ENCODE measurements at regions not wholly inside any gene's neighbourhood (a gene's known extent, or its start where the extent isn't known, plus 50 kb on each side); places are given as distances from the start of the nearest gene placed in this dataset.

DNA sequence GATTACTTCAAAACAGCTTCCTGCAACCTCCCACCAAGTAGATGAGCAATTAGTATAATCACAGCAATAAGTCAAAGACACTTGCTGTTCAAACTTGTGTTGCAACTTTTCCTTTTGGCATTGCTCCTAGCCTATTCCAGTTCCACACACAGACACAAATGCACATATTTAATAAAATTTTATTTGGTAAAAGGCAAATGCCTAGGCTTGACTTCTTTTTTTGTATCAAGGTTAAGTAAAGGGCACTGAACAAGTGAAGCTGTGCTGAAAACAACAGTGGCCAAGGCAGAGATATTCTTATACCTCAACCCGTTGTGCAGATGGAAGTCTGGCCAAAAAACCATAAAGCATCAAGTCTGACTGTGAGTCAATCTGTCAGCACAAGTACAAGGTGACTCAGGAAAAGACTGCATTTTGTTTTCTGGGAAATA, 708.4 kb upstream of the CITED2 start:
- POLR2A ChIA-PET: no interaction called here
- ATAC-seq (ENCODE audit: low read depth) (no peak), DNase-seq (no peak)
- H3K9me3 Mint-ChIP-seq: no peaks in the 10 kb centered on the region
- H3K27me3 Mint-ChIP-seq: no peaks in the 10 kb centered on the region
- H3K27ac Mint-ChIP-seq: no peak overlapping the region
- H3K4me1 Mint-ChIP-seq: no peaks in the 10 kb centered on the region
- intact Hi-C loops (cut with micrococcal nuclease): no loop called here
- no peak overlapping the region for H3K4me3 Mint-ChIP-seq
- TF ChIP-seq, protein P1, sequence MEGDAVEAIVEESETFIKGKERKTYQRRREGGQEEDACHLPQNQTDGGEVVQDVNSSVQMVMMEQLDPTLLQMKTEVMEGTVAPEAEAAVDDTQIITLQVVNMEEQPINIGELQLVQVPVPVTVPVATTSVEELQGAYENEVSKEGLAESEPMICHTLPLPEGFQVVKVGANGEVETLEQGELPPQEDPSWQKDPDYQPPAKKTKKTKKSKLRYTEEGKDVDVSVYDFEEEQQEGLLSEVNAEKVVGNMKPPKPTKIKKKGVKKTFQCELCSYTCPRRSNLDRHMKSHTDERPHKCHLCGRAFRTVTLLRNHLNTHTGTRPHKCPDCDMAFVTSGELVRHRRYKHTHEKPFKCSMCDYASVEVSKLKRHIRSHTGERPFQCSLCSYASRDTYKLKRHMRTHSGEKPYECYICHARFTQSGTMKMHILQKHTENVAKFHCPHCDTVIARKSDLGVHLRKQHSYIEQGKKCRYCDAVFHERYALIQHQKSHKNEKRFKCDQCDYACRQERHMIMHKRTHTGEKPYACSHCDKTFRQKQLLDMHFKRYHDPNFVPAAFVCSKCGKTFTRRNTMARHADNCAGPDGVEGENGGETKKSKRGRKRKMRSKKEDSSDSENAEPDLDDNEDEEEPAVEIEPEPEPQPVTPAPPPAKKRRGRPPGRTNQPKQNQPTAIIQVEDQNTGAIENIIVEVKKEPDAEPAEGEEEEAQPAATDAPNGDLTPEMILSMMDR (IDR thresholded peaks at IDR 0.05): no peak
- H3K36me3 Mint-ChIP-seq (ENCODE audit: low read depth): no peaks in the 10 kb centered on the region
- CTCF ChIA-PET: no interaction called here

DNA sequence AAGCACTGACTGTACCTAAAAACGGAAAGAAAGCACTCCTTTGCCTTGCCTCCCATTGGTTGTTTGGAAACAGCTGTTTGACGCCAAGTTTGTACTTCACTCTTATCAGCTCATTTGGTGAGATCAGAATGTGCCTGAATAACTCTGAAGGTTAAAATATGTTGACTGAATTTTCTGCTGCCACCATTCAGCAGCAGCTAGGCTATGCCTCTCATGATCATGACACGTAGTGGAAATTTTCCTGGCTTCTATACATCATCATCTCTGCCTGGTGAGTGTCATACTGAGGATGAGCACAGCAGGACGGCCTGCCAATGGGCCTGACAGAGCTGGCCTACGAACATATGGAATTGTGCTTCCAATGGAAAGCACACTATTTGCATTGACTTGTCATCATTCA, 704.9 kb upstream of the CITED2 start:
- peaks cover 2% of the 10 kb centered on the region for H3K27me3 Mint-ChIP-seq
- H3K27ac Mint-ChIP-seq: no peak overlapping the region
- TF ChIP-seq, protein P1 (IDR thresholded peaks at IDR 0.05): no peak
- intact Hi-C loops (cut with micrococcal nuclease): no loop called here
- no peak for ATAC-seq (ENCODE audit: low read depth)
- H3K9me3 Mint-ChIP-seq: no peaks in the 10 kb centered on the region
- H3K4me3 Mint-ChIP-seq: no peak overlapping the region
- H3K4me1 Mint-ChIP-seq: no peaks in the 10 kb centered on the region
- no peak for DNase-seq
- ChIA-PET POLR2A (no interaction called here), CTCF (no interaction called here)
- H3K36me3 Mint-ChIP-seq (ENCODE audit: low read depth): no peaks in the 10 kb centered on the region

DNA sequence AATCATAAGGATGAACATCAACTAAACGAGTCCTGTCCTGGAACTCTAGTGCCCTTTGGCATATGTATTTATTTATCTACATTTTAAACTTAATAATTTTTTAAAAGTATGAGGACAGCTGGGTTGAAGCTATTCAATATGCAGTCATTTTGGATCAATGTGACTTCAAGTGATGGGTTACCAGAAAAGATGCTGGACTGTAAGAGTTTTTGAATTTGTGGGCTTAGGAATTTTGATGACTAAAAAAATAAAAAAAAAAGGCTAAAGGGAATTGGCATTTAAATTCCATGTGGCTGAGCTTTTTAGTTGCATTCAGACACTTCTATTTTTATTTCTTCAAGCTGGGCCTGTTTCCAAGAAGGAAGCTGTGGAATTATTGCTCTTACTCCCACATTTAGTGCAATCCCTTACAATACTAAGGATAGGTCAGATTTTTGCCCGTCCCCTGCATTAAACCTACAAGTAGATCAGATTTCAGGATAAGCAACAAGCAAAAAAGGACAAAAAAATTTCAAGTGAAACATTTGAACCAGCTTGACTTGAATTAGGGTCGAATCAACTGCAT, 704.2 kb upstream of the CITED2 start:
- no peaks in the 10 kb centered on the region for H3K36me3 Mint-ChIP-seq (ENCODE audit: low read depth)

DNA sequence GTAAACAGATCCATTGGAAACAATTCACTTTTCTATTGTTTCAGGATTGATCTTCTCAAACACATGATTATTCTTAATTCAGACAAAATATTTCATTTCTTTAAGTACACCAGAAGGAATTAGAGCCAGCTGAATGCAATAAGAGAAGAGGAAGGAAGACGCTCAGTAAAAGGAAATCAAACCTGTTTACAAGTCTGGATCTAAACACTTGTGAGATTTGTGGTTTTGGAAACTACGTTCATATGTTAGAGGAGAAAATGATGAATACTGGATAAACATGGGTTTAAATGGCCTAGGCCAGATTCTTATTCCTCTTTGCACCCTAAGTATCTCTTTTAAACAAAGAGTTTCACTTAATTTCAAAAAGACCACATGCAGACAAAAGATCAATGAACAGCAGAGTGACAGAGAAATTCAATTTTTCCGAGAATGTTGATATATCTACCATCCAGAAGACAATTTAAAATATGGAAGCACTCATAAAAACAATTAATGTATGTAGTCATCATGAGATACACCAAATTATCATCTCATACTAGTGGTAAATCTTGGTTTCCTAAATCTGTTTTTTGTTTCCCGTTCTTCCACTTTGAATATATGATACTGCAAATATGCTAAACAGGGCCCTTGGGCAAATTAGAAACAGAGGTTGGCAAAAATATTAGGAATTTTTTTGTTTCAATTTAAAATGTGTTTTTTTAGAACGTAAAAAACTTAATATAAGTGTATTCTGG, 703.5 kb upstream of the CITED2 start:
- H3K9me3 Mint-ChIP-seq: no peaks in the 10 kb centered on the region
- ATAC-seq (ENCODE audit: low read depth) (no peak), DNase-seq (no peak)
- intact Hi-C loops (cut with micrococcal nuclease): no loop called here
- peaks cover 2% of the 10 kb centered on the region for H3K27me3 Mint-ChIP-seq
- POLR2A ChIA-PET: no interaction called here
- CTCF ChIA-PET: no interaction called here
- H3K36me3 Mint-ChIP-seq (ENCODE audit: low read depth): no peaks in the 10 kb centered on the region
- TF ChIP-seq, protein P1 (IDR thresholded peaks at IDR 0.05): no peak
- no peaks in the 10 kb centered on the region for H3K4me1 Mint-ChIP-seq
- no peak overlapping the region for H3K27ac Mint-ChIP-seq
- H3K4me3 Mint-ChIP-seq: no peak overlapping the region

More for the DNA sequence above, 704.2 kb upstream of the CITED2 start:
- no peaks in the 10 kb centered on the region for H3K9me3 Mint-ChIP-seq
- ChIA-PET CTCF (no interaction called here), POLR2A (no interaction called here)
- H3K27me3 Mint-ChIP-seq: peaks cover 2% of the 10 kb centered on the region
- no peaks in the 10 kb centered on the region for H3K4me1 Mint-ChIP-seq
- H3K27ac Mint-ChIP-seq: no peak overlapping the region
- ATAC-seq (ENCODE audit: low read depth) (no peak), DNase-seq (no peak)
- intact Hi-C loops (cut with micrococcal nuclease): no loop called here
- TF ChIP-seq, protein P1 (IDR thresholded peaks at IDR 0.05): no peak
- no peak overlapping the region for H3K4me3 Mint-ChIP-seq

DNA sequence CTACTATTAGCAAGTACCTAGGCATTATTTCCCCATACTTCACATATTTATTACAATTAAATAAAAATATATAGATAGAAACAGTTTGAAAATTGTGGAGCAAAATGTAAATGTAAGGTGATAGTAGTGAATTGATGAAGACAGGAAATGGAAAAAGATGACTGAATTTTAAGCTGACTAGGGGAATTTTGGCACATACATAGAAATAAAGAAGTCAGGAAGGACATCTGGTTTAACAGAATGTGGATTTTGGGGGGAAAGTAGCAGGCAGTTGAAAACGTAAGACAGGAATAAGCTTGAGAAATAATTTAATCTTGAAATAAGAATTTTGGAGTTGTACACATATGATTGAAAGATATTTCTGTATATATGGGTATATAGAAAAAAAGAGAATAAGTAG, 701.7 kb upstream of the CITED2 start:
- H3K27me3 Mint-ChIP-seq: peaks cover 2% of the 10 kb centered on the region
- no peak for DNase-seq
- ATAC-seq (ENCODE audit: low read depth): no peak
- ChIA-PET POLR2A (interaction anchor here (1.0 kb wide), 1 partner anchor 701 kb away, joined by 3 read pairs; no protein-coding TSS in a partner anchor), CTCF (no interaction called here)
- H3K27ac Mint-ChIP-seq: no peak overlapping the region
- TF ChIP-seq, protein P1 (IDR thresholded peaks at IDR 0.05): no peak
- no peaks in the 10 kb centered on the region for H3K4me1 Mint-ChIP-seq
- no peak overlapping the region for H3K4me3 Mint-ChIP-seq
- H3K9me3 Mint-ChIP-seq: no peaks in the 10 kb centered on the region
- intact Hi-C loops (cut with micrococcal nuclease): no loop called here
- no peaks in the 10 kb centered on the region for H3K36me3 Mint-ChIP-seq (ENCODE audit: low read depth)
